DMS79 treated with DMSO at 0.1 percent for 48 hours (cell line): ENCODE measurements at regions not wholly inside any gene's neighbourhood (a gene's known extent, or its start where the extent isn't known, plus 50 kb on each side); places are given as distances from the start of the nearest gene placed in this dataset.
"Not testable (repeated sequence)": the region's sequence is repeated elsewhere in the genome, so short reads cannot be mapped to it uniquely, and the experiment has no call there.

Source experiments
- DNase-seq: peaks from one replicate; lab custom pipeline; 2025; lab: John Stamatoyannopoulos, UW

DNA sequence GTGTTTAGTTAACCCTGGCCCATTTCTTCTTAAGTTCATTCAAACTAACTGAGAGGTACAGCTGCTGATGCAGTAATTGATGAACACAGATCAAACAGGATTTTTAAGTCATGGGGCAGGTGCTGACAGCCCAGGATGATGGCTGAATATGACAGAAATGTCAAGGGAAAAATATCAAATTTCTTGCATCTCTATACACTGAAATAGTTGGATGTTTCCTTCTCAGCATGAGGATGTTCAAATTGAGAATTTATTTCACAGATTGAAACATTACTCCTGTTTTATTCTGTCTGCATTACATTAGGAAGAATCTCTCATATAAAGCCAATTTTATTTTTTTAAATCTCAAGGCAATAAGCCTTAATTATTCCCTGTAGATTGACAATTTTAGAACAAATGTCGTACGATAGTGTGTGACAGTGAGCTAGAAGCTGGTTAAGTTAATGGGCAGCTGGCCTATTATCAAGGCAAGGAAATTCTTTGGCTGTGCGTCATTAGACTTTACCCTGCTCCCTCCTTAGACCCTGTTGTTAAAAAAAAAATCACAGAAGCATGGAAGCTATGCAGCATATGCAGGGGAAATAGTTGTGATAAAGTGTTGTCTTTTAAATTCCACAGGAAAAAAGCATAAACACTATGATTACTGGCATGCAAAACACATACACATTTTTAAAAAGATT, 183.8 kb upstream of the KCNMB2 start:
- DNase-seq = peak; percentile 35

DNA sequence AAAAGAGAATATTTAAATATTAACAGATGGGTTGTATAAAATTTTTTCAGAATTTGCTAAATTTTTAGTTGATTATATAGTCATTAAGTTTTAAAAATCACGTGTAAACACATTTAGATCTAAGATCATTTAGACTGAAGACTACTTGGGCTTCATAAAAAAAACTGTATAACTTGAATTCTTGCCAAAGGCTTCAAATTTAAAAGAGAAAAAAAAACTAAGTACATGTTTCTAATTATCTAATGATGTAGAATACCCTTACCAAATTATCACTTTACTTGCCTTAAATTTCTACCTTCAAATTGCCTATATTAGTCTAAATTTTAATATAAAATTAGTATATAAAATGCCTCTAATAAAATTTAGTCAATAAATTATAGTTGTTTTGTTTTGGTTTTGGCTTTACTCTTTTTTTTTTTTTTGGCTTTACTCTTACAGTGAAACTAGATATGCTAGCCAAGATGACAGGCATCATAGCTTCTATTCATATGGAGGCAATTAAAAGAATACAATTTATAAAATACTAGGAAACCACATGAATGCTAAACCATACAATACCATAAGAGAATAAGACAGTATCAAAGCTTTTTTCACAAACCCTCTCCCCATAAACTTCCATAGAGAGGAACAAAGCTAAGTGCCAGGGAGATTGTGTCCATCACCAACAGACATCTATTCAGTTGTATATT, 183.1 kb upstream of the KCNMB2 start:
- DNase-seq = peak; percentile 46

DNA sequence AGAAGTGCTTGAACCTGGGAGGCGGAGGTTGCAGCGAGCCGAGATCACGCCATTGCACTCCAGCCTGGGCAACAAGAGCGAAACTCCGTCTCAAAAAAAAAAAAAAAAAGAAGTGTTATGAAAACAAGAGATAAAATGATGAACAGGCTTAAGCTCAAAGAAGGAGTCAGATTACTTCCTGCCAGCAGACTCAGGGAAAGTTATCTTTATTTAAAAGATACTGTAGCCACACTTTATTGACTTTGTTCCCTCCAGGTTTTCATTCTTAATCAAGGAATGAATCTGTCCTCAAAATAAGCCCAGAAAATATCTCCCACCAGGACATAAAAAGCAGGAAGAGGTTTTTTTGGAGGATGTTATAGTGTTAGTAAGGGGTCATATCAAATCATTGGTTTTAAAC, 176.5 kb upstream of the KCNMB2 start:
- DNase-seq = no peak

DNA sequence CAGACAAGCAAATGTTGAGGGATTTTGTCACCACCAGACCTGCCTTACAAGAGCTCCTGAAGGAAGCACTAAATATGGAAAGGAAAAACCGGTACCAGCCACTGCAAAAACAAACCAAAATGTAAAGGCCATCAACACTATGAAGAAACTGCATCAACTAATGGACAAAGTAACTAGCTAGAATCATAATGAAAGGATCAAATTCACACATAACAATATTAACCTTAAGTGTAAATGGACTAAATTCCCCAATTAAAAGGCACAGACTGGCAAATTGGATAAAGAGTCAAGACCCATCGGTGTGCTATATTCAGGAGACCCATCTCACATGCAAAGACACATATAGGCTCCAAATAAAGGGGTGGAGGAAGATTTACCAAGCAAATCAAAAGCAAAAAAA, 173.2 kb upstream of the KCNMB2 start:
- DNase-seq = not testable (repeated sequence)

DNA sequence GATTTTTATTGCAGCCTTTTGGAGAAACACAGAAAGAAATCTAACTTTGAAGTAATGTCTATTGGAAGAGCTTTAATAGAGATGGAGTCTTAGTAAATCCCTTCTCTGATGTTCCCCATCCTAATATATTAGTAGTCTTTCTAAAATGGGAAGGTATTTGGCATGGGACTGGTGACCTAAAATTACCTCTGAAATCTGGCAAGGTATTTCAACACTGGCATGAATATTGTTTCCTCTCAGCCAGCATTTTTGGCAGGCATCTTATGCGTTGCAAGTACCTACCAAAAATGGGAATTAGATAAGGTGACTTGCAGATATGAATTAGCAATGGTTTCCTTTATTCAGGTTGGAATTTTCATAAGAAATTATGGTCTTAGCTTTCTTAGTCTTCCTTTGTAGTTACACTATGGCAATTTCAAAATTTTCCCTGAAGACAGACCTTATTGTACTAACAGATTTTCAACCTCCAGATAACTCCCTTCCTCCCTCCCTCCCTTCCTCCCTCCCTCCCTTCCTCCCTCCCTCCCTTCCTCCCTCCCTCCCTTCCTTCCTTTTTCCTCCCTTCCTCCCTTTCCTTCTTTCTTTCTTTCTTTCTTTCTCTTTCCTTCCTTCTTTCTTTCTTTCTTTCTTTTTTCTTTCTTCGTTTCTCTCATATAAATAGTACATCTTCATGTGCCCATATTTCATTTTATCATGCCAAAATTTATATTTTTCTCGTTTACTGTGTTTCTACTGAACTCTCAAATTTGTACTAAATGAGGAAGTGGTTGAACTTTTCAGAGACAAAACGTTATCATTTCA, 168.2 kb upstream of the KCNMB2 start:
- DNase-seq = peak; percentile 18

DNA sequence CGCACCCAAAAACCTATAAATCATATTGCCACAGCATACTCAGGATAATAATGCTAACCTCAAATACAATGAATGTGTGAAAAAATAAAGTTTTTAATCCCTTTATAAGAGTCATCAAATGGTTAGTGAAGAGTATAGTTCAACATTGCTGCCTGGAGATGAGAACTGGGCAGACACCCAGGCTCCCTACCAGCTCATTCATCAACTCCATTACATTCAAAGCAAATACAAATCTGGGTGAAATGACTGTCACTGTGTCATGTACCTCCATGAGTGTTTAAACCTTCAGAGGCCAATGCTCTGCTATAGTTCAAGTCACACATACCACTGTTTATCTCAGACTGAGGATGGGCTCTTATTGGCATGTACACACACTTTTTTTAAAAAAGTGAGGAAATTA, 167.2 kb upstream of the KCNMB2 start:
- DNase-seq = no peak

DNA sequence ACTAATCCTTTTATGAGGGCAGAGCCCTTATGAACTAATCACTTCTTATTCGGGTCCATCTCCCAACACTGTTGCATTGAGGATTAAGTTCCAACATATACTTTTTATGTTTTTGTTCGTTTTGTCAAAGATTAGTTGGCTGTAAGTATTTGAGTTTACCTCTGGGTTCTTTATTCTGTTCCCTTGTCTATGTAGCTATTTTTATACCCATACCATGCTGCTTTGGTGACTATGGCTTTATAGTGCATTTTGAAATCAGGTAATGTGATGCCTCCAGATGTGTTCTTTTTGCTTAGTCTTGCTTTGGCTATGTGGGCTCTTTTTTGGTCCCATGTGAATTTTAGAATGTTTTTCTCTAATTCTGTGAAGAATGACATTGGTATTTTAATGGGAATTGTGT, 166.4 kb upstream of the KCNMB2 start:
- no peak for DNase-seq

DNA sequence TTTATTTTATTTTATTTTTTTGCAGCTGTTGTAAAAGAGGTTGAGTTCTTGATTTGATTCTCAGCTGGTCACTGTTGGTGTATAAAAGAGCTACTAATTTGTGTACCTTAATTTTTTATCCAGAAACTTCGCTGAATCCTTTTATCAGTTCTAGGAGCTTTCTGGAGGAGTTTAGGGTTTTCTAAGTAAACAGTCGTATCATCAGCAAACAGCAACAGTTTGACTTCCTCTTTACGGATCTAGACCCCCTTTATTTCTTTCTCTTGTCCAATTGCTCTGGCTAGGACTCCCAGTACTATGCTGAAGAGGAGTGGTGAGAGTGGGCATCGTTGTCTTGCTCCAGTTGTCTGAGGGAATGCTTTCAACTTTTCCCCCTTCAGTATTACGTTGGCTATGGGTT, 165.8 kb upstream of the KCNMB2 start:
- DNase-seq = no peak

DNA sequence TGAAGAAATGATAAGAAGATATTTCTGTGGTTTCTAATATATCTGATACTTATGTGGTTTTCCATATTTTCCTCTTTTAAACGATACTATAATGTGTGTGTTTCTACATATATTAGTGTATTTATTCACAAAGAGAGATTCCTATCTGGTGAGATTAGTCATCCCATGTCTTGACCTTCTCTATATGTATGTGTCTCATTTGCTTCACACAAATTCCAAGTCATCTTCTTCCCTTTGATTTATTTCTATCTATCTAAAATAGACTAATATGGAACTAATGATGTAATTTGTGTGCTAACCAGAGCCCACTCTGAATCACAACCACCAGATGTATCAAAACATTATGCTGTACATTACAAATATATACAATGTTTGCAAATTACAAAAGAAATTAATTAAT, 154.7 kb upstream of the KCNMB2 start:
- no peak for DNase-seq

DNA sequence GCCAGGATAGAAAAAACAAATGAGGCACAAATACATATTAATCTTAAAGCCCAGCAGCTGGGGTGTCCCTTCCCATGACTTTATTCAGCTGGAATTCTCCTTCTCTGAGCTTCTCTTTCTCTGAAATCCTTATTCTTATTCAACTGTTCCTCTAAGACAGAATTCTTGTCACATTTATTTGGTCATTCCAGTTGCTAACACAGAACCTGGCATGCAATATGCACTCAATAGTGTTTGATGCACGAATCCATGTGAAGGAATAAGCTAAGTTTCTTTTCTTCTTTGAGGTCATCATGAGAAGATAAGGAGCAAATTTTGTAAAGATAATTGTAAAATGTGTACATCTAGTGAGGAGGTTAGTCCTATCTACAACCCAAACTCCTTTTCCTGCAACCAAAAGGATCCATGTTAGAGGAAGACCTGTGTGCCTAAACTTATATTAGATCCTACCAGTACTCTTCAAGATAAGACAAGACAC, 154.2 kb upstream of the KCNMB2 start:
- no peak for DNase-seq

DNA sequence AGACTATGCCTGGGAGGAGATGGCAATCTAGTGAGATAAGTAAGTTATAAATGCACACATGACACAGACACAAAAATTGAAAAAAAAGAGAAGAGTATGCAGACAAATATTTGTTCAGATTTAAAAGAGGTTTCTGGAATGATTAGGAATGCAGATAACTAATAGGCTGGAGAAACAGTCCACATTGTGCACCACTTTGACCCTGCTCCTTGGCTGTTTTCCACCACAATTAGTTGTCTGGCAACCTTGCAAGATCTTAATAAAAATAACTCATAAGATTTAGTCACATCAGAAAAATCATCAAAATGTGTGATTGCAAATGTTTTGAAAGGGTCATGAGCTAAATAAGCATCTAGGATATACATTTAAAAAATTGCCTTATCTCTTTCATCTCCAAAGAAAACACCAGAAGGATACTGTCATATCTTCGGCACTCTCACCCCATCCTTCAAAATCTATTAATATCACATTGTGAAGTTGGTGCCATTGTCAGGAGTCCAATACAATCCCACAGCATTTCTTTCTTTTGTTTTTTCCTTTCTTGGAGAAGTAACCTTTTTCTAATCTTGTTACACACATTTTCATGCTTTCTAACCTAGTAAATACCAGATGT, 153.7 kb upstream of the KCNMB2 start:
- no peak for DNase-seq

DNA sequence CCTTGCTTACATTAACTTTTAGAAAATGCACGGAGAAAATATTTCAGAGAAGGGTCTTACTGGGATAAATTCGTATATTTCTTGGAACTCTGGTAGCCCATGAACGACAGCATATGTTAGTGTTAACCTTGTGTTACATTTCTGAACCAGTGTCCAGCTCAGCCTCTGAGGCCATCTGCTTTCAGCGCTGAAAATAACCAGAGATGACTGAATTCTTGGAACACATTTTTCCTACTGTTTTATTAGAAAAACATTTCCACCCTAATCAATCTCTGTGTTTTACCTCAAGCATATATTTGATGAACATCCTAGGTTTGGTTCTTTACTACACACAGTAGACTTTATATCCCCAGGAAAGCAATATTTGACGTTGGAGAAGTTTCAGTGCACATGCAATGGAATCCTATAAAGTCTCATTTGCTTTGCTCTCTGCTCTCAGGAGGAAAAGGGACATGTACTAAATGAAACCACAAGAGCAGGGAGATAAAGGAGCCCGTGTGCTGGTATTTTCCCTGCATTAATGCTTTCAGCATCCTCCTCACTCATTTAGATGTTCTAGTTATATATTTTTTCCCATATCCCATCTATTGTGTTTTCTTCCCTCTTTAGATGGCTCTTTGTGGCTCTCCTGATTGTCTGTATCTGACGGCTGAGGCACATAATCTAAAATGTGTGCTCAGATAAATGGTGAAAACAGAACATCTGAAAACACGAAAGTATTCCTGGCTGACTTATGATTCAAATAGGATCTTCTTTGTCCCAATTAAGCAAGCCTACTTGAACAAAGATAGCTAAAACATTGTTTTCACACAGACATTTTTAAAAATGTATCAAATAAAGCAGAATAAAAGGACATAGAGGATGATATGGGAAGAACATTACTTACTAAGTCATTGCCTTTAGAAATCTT, 151.7 kb upstream of the KCNMB2 start:
- DNase-seq = no peak

DNA sequence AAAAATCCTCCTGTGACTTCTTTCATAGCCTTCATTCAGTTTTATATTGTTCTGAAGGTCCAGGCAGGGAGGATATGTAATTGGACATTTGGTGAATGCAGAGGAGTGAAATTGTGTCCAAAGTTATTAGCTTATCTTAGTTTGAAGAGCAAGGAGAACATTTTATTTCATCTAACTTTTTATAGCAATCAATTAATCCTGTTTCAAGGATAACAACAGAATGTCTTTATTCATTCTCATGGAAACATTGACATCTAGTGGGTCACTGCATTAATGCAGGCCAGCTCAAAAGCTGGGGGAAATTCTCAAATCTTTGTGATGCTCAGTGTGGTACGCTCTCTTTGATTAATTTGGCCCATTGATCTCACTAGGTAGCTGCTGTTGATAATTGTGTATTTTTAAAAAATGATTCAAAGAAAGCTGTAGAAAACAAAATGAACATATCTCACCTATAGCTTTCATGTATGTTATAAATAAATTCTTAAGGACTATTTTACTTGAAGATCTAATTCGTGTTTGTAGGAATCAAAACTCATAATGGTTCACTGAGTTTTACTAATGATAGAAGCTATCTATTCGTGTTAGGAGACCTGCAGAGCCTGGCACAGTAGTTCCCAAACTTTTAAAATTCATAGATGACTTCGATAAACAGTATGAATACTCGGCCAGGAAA, 150.8 kb upstream of the KCNMB2 start:
- peak; percentile 53 for DNase-seq

DNA sequence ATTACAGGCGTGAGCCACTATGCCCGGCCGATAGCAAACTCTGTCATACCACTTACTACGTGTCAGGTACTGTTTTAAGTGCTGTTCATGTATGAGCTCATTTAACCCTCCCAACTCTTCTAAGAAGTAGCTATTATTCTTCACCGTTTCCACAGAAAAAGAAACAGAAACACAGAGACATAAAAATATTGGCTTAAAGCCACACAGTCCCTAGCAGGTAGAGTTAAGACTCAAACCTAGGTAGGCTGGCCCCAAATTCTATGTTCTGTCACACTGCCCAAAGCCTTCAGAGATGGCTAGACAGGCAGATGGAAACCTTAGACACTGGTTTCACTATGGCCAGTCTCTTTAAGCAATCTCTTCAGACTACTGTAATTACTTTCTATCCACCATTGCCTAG, 149.8 kb upstream of the KCNMB2 start:
- no peak for DNase-seq

DNA sequence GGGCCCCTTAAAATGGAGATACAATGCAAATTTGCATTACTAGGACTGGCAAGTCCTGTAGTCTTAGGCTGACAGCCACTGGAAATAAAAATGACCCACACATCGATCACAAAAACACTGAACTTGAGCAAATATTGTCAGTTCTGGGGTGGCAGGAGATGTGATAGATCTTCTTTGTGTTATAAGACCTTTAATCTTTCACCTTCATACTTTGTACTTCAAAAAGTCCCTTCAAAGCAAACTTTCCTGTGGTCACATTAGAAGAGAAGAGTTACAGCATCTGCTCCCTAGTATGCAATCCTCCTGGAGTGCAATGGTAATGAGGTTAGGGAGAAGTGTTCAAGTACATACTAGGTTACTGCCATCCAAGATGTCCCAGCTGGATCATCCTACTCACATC, 149.4 kb upstream of the KCNMB2 start:
- no peak for DNase-seq

DNA sequence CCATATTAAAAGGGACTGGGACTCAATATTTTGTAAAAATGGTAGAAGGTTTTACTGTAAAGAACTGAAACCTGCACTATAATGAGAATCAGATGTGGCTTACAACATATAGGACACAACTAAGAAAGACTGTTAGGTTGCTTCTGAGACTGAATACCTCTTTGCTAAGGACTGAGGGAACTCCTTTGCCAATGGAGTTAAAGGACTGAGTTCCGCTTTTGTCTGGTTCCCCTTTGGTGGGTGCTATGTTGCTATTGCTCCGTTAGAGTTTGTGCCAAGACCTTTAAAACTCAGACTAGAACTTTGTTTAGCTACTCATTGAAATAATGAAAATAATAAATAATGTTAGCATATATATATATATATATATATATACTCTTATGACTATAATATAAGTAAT, 147.8 kb upstream of the KCNMB2 start:
- DNase-seq = no peak

DNA sequence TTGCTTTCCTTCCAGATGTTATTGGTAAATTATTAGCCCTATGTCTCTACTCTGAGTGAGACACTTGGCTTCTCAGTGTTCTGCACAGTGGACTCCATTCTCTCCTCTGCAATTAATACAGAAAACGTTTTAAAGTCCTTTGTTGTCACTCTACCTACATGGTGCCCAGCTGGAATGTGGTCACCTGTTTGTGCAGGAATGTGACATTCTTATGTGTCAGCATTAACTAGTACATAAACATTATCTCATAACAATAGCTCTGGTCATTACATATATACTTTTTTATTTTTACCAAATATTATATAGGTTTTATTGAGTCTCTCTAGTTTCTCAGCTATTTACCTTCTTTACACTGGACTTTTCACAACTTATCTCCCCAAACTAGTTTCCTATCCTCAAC, 147.0 kb upstream of the KCNMB2 start:
- no peak for DNase-seq

DNA sequence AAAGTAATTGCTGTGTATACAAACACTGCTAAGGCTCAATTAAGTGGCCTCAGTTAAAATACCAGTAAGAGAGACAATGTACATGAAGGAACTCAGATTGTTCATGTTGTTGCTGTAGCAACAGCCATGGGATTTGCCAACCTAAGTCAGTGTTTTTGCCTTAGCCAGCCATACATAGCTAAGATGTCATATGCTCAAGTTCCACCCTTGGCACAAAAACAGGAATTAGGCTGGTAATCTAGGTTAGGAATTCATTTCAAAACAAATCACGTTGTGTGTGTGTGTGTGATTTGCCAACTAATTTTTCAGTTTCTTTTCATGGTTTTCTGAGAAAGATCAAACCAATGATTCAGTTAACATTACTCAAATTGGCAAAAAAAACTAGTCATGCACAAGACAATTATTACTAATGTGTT, 143.7 kb upstream of the KCNMB2 start:
- no peak for DNase-seq

DNA sequence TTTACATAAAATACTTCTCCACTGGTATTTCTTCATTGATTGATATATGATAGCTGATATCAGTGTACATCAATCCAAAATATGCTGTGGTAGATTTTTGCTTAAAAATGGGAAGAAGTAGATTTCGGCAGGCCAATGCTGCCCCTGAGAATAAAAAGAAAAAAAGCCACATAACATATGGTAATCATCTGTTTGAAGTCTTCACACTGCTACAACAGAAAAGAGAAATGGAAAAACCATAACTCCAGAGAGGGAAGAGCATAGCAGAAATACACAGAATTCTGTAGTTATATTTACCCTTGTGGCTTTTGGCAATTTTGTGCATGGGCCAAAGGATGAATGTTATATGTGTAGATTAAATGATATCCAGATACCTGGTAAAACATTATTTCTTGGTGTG, 143.1 kb upstream of the KCNMB2 start:
- DNase-seq = no peak

DNA sequence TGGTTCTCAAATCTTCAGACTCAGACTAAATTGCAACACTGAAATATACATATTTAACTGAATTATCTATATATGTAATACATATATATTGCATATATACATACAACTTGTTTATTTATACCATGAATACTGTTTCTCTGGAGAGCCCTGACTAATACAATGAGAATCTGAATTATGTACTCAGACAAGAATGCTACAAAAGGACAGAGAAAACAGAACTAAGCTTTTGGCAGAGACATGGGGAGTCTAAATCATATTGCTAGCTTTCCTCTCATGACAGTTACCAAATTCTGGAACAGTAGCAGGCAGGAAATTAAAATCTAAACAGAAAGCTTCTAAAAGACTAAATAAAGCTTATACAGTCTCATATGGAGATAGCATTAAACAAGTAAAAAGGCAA, 142.4 kb upstream of the KCNMB2 start:
- DNase-seq = no peak

DNA sequence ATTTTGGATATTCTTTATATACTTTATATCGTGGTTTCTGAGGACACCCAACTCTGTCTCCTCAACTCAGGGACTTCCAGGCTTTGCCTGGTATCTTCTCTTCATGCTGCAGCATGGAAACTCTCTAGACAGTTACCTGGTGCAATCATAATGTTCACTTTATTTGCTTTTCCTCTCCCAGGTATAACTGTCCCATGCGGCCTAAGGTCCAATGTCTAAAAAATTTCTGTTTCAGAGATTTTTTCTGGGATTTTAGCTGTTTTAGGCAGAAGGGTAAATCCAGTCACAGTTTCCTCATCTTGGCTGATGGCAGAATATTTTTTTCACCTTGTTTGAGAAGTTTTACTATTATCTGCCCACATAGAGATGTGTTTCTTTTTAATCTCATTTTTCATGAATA, 139.9 kb upstream of the KCNMB2 start:
- DNase-seq = no peak
